Calu3 (cell line): ENCODE measurements at regions not wholly inside any gene's neighbourhood (a gene's known extent, or its start where the extent isn't known, plus 50 kb on each side); places are given as distances from the start of the nearest gene placed in this dataset.

Experiments used
- BruUV-seq: library from RNA; stranded (reverse); fragments of 400-500 nt; replicated peaks from 2 replicates; lab custom pipeline; 2021; lab: Mats Ljungman, UMichigan
- CTCF ChIA-PET: fragments of 300-600 bp; sonication (Branson Sonifier 250); formaldehyde crosslinking; loops from one replicate; lab custom pipeline; 2022; ENCODE audit warnings: antibody characterized with exemption; lab: Charles Lee
- DNase-seq: peaks from one replicate; pipeline ENCODE4 v3.0.0; 2022
- H3K27ac Mint-ChIP-seq: one replicate; pipeline ENCODE4 v1.8.0; 2022; ENCODE audit warnings: mixed read lengths; ENCODE audit not compliant: unreplicated experiment
- H3K27me3 Mint-ChIP-seq: one replicate; pipeline ENCODE4 v1.8.0; 2022; ENCODE audit warnings: mixed read lengths; ENCODE audit not compliant: unreplicated experiment
- H3K36me3 Mint-ChIP-seq: one replicate; pipeline ENCODE4 v1.8.0; 2022; ENCODE audit warnings: mild to moderate bottlenecking, moderate library complexity, mixed read lengths; ENCODE audit not compliant: insufficient read depth, unreplicated experiment
- H3K4me1 Mint-ChIP-seq: one replicate; pipeline ENCODE4 v1.8.0; 2022; ENCODE audit warnings: mild to moderate bottlenecking, low read depth, mixed read lengths; ENCODE audit not compliant: unreplicated experiment
- H3K4me3 Mint-ChIP-seq: one replicate; pipeline ENCODE4 v1.8.0; 2022; ENCODE audit warnings: mild to moderate bottlenecking, low read depth, moderate library complexity, mixed read lengths; ENCODE audit not compliant: unreplicated experiment
- H3K9me3 Mint-ChIP-seq: one replicate; pipeline ENCODE4 v1.8.0; 2022; ENCODE audit warnings: low read depth, mixed read lengths; ENCODE audit not compliant: unreplicated experiment
- CTCF ChIP-seq: fragments of 200-600 bp; IDR thresholded peaks from one replicate; pipeline ENCODE4 v1.8.0; 2022; ENCODE audit warnings: antibody characterized with exemption; ENCODE audit not compliant: unreplicated experiment
- intact Hi-C: fragments of 100-400 bp; cut with micrococcal nuclease; formaldehyde crosslinking; loops from one replicate; pipeline ENCODE4 v1.10.0; 2022; ENCODE audit not compliant: unreplicated experiment

GRCh38 chr5:166433679-166434078 is 1857.8 kb upstream of the WWC1 start:
- no peak for TF ChIP-seq CTCF
- intact Hi-C loops = no loop called here
- H3K4me1 Mint-ChIP-seq = no peaks in the 10 kb centered on the region
- CTCF ChIA-PET = no interaction called here
- H3K9me3 Mint-ChIP-seq = peaks cover 8% of the 10 kb centered on the region
- no peaks in the 10 kb centered on the region for H3K27me3 Mint-ChIP-seq
- H3K27ac Mint-ChIP-seq = no peak overlapping the region
- no TSS peak for BruUV-seq
- no peaks in the 10 kb centered on the region for H3K36me3 Mint-ChIP-seq
- no peak for DNase-seq
- H3K4me3 Mint-ChIP-seq = no peak overlapping the region

- CTCF ChIA-PET = no interaction called here
- intact Hi-C loops = no loop called here
- no peaks in the 10 kb centered on the region for H3K4me1 Mint-ChIP-seq
- TF ChIP-seq CTCF = no peak
- H3K4me3 Mint-ChIP-seq = no peak overlapping the region
- H3K27me3 Mint-ChIP-seq = no peaks in the 10 kb centered on the region
- H3K27ac Mint-ChIP-seq = no peak overlapping the region
- H3K36me3 Mint-ChIP-seq = no peaks in the 10 kb centered on the region
- H3K9me3 Mint-ChIP-seq = peaks cover 5% of the 10 kb centered on the region
- no peak for DNase-seq
- BruUV-seq = no TSS peak
Measured at GRCh38 chr5:166436872-166437271, 1854.6 kb upstream of the WWC1 start.

- no TSS peak for BruUV-seq
- DNase-seq = no peak
- H3K4me1 Mint-ChIP-seq = no peaks in the 10 kb centered on the region
- H3K9me3 Mint-ChIP-seq = peaks cover 2% of the 10 kb centered on the region
- H3K4me3 Mint-ChIP-seq = no peak overlapping the region
- TF ChIP-seq CTCF = no peak
- intact Hi-C loops = no loop called here
- no peaks in the 10 kb centered on the region for H3K36me3 Mint-ChIP-seq
- no peaks in the 10 kb centered on the region for H3K27me3 Mint-ChIP-seq
- no peak overlapping the region for H3K27ac Mint-ChIP-seq
- CTCF ChIA-PET = no interaction called here
Measured at GRCh38 chr5:166486348-166486747, 1805.1 kb upstream of the WWC1 start.

GRCh38 chr5:166488560-166488959 is 1802.9 kb upstream of the WWC1 start:
- Mint-ChIP-seq H3K4me1 (no peaks in the 10 kb centered on the region), H3K4me3 (no peak overlapping the region), H3K36me3 (no peaks in the 10 kb centered on the region), H3K9me3 (no peaks in the 10 kb centered on the region), H3K27ac (no peak overlapping the region), H3K27me3 (no peaks in the 10 kb centered on the region)
- DNase-seq = no peak
- intact Hi-C loops = no loop called here
- CTCF ChIA-PET = no interaction called here
- no TSS peak for BruUV-seq
- TF ChIP-seq CTCF = no peak
